GM18507 (cell line): ENCODE measurements at regions not wholly inside any gene's neighbourhood (a gene's known extent, or its start where the extent isn't known, plus 50 kb on each side); places are given as distances from the start of the nearest gene placed in this dataset.
"Not testable (repeated sequence)": the region's sequence is repeated elsewhere in the genome, so short reads cannot be mapped to it uniquely, and the experiment has no call there.

Experiments used
- DNase-seq: peaks from one replicate; pipeline ENCODE4 v3.0.0; 2011; ENCODE audit warnings: low read depth; ENCODE audit not compliant: insufficient read length; ENCODE audit errors: extremely low spot score
- FAIRE-seq: peaks from 2 replicates; lab custom pipeline; 2011; peaks lifted over from hg19 to GRCh38; lab: Jason Lieb, UNC

GRCh38 chr13:53101883-53102282, 73.3 kb downstream of the OLFM4 start:
- DNase-seq (no peak), FAIRE-seq (no peak)

GRCh38 chr13:53104136-53104535, 75.5 kb downstream of the OLFM4 start:
- no peak for DNase-seq
- no peak for FAIRE-seq

- no peak for FAIRE-seq
- DNase-seq, result no peak
These were observed 76.9 kb downstream of the OLFM4 start for GRCh38 chr13:53105477-53105876.

GRCh38 chr13:53105890-53106289, 77.3 kb downstream of the OLFM4 start:
- FAIRE-seq, result no peak
- no peak for DNase-seq

- DNase-seq (no peak), FAIRE-seq (no peak)
These were observed 81.6 kb downstream of the OLFM4 start for GRCh38 chr13:53110181-53110580.

- no peak for FAIRE-seq
- DNase-seq, result no peak
These were observed 82.0 kb downstream of the OLFM4 start for GRCh38 chr13:53110614-53111013.

GRCh38 chr13:53112522-53112921, 83.9 kb downstream of the OLFM4 start:
- DNase-seq (no peak), FAIRE-seq (no peak)

- not testable (repeated sequence) for DNase-seq, FAIRE-seq
These were observed 88.4 kb downstream of the OLFM4 start for GRCh38 chr13:53117048-53117447.

- no peak for DNase-seq
- no peak for FAIRE-seq
These were observed 92.6 kb downstream of the OLFM4 start for GRCh38 chr13:53121131-53121773.

GRCh38 chr13:53121919-53122318, 93.3 kb downstream of the OLFM4 start:
- no peak for FAIRE-seq

GRCh38 chr13:53123536-53123935, 94.9 kb downstream of the OLFM4 start:
- no peak for DNase-seq
- no peak for FAIRE-seq

More at GRCh38 chr13:53121919-53122318, 93.3 kb downstream of the OLFM4 start:
- no peak for DNase-seq

- DNase-seq, result no peak
- FAIRE-seq, result no peak
These were observed 96.0 kb downstream of the OLFM4 start for GRCh38 chr13:53124623-53125022.

- no peak for DNase-seq
- no peak for FAIRE-seq
These were observed 98.2 kb downstream of the OLFM4 start for GRCh38 chr13:53126841-53127245.

GRCh38 chr13:53127373-53127772, 98.8 kb downstream of the OLFM4 start:
- FAIRE-seq (no peak), DNase-seq (no peak)

GRCh38 chr13:53129864-53130393, 101.3 kb downstream of the OLFM4 start:
- DNase-seq, result no peak
- FAIRE-seq, result no peak

GRCh38 chr13:53131361-53131760, 102.7 kb downstream of the OLFM4 start:
- DNase-seq, result no peak

GRCh38 chr13:53135301-53135700, 106.7 kb downstream of the OLFM4 start:
- DNase-seq (no peak), FAIRE-seq (no peak)

More at GRCh38 chr13:53131361-53131760, 102.7 kb downstream of the OLFM4 start:
- no peak for FAIRE-seq

- DNase-seq, result no peak
- no peak for FAIRE-seq
These were observed 108.1 kb downstream of the OLFM4 start for GRCh38 chr13:53136554-53137215.

- no peak for FAIRE-seq
- no peak for DNase-seq
These were observed 109.2 kb downstream of the OLFM4 start for GRCh38 chr13:53137779-53138178.

- DNase-seq (no peak), FAIRE-seq (no peak)
These were observed 109.9 kb downstream of the OLFM4 start for GRCh38 chr13:53138376-53139036.
